Inflammatory macrophage treated with lipopolysaccharide for 1 hour (primary cell): ENCODE measurements at regions not wholly inside any gene's neighbourhood (a gene's known extent, or its start where the extent isn't known, plus 50 kb on each side); places are given as distances from the start of the nearest gene placed in this dataset.
"Not testable (repeated sequence)": the region's sequence is repeated elsewhere in the genome, so short reads cannot be mapped to it uniquely, and the experiment has no call there.

Source experiments
- DNase-seq, 2 donors: peaks; one replicate each; pipeline ENCODE4 v3.0.0-alpha.2; 2020 to 2022

GRCh38 chr10:129193148-129193547 is 273.9 kb upstream of the MGMT start:
- DNase-seq = no peak

- DNase-seq = no peak
Measured at GRCh38 chr10:129194181-129194870, 272.7 kb upstream of the MGMT start.

- no peak for DNase-seq
Measured at GRCh38 chr10:129199826-129200225, 267.2 kb upstream of the MGMT start.

- no peak for DNase-seq
Measured at GRCh38 chr10:129203819-129204218, 263.2 kb upstream of the MGMT start.

GRCh38 chr10:129207297-129207696 is 259.7 kb upstream of the MGMT start:
- no peak for DNase-seq

- no peak for DNase-seq
Measured at GRCh38 chr10:129210876-129211275, 256.2 kb upstream of the MGMT start.

- no peak for DNase-seq
Measured at GRCh38 chr10:129213256-129213655, 253.8 kb upstream of the MGMT start.

- DNase-seq = not testable (repeated sequence)
Measured at GRCh38 chr10:129213996-129214395, 253.0 kb upstream of the MGMT start.

GRCh38 chr10:129219364-129219763 is 247.7 kb upstream of the MGMT start:
- DNase-seq = no peak

GRCh38 chr10:129222436-129222835 is 244.6 kb upstream of the MGMT start:
- DNase-seq = no peak

GRCh38 chr10:129223363-129223762 is 243.7 kb upstream of the MGMT start:
- no peak for DNase-seq

GRCh38 chr10:129224065-129224464 is 243.0 kb upstream of the MGMT start:
- no peak for DNase-seq

GRCh38 chr10:129231821-129232220 is 235.2 kb upstream of the MGMT start:
- no peak for DNase-seq

GRCh38 chr10:129233351-129234148 is 233.5 kb upstream of the MGMT start:
- no peak for DNase-seq

GRCh38 chr10:129236274-129236691 is 230.8 kb upstream of the MGMT start:
- no peak for DNase-seq

GRCh38 chr10:129241461-129241860 is 225.6 kb upstream of the MGMT start:
- no peak for DNase-seq

- DNase-seq = no peak
Measured at GRCh38 chr10:129244298-129244697, 222.7 kb upstream of the MGMT start.

GRCh38 chr10:129244757-129245156 is 222.3 kb upstream of the MGMT start:
- DNase-seq = no peak

- DNase-seq = no peak
Measured at GRCh38 chr10:129253161-129253864, 213.7 kb upstream of the MGMT start.

- peak in 1 of 2 donors; percentile 1 for DNase-seq
Measured at GRCh38 chr10:129253865-129254179, 213.2 kb upstream of the MGMT start.

GRCh38 chr10:129258283-129258923 is 208.6 kb upstream of the MGMT start:
- DNase-seq = no peak

- no peak for DNase-seq
Measured at GRCh38 chr10:129259128-129259815, 207.8 kb upstream of the MGMT start.

- DNase-seq = no peak
Measured at GRCh38 chr10:129272176-129272575, 194.9 kb upstream of the MGMT start.
